NB4 (cell line): ENCODE measurements at regions not wholly inside any gene's neighbourhood (a gene's known extent, or its start where the extent isn't known, plus 50 kb on each side); places are given as distances from the start of the nearest gene placed in this dataset.

ENCODE experiments used
- CTCF ChIP-seq: IDR thresholded peaks from one replicate; pipeline ENCODE4 v1.5.1; 2012; ENCODE audit warnings: low read depth, low read length
- MAX ChIP-seq: IDR thresholded peaks from 2 replicates; pipeline ENCODE4 v1.6.1; 2011; ENCODE audit warnings: low read depth, low read length
- MYC ChIP-seq: IDR thresholded peaks from 2 replicates; pipeline ENCODE4 v1.6.1; 2011; ENCODE audit warnings: low read depth, low read length
- POLR2A ChIP-seq: IDR thresholded peaks from 2 replicates; pipeline ENCODE4 v1.6.1; 2011; ENCODE audit warnings: mild to moderate bottlenecking; ENCODE audit not compliant: insufficient read length; ENCODE audit errors: extremely low read depth

GRCh38 chr10:77716458-77717317 lies 79.1 kb upstream of the KCNMA1 start:
- TF ChIP-seq MAX (no peak), CTCF (no peak), POLR2A (no peak), MYC (no peak)
